HEK293 (cell line): ENCODE measurements at regions not wholly inside any gene's neighbourhood (a gene's known extent, or its start where the extent isn't known, plus 50 kb on each side); places are given as distances from the start of the nearest gene placed in this dataset.

Experiments
- CTCF ChIA-PET: fragments of 350-600 bp; formaldehyde crosslinking; extraction: SDS; loops from one replicate; lab custom pipeline; 2021; ENCODE audit warnings: antibody characterized with exemption; lab: Yijun Ruan, JAX
- POLR2A ChIA-PET: fragments of 300-600 bp; formaldehyde crosslinking; extraction: SDS; loops from one replicate; lab custom pipeline; 2020; ENCODE audit warnings: antibody characterized with exemption, inconsistent platforms; lab: Yijun Ruan, JAX
- H3K27ac ChIP-seq: fragments of 200-500 bp; sonication (Bioruptor generic); 2 replicates; pipeline ENCODE4 v1.5.1; 2014; ENCODE audit warnings: low read depth, low read length, control low read depth, inconsistent platforms; ENCODE audit errors: extremely low read depth
- H3K36me3 ChIP-seq, 2 experiments: fragments of 200-500 bp in 1 of 2; sonication (Bioruptor generic) in 1 of 2; 1 replicate in 1 of 2; 2 replicates in 1 of 2; pipeline ENCODE4 v1.5.1; 2014 to 2017; ENCODE audit warnings: inconsistent platforms in 2 of 2, low read length in 2 of 2; ENCODE audit not compliant: control insufficient read depth in 2 of 2, insufficient read depth in 1 of 2
- H3K4me1 ChIP-seq: fragments of 200-500 bp; sonication (Bioruptor generic); 2 replicates; pipeline ENCODE4 v1.5.1; 2014; ENCODE audit warnings: mild to moderate bottlenecking, low read length, inconsistent platforms; ENCODE audit not compliant: control insufficient read depth, insufficient read depth
- H3K4me3 ChIP-seq: 2 replicates; pipeline ENCODE4 v1.5.1; 2011; ENCODE audit warnings: low read depth, mild to moderate bottlenecking, control low read depth, low read length, moderate library complexity
- H3K9me3 ChIP-seq: fragments of 200-500 bp; sonication (Bioruptor generic); 2 replicates; pipeline ENCODE4 v1.5.1; 2014; ENCODE audit warnings: low read depth, low read length, inconsistent platforms; ENCODE audit not compliant: control insufficient read depth, insufficient read depth
- MYNN ChIP-seq: fragments of 450-650 bp; formaldehyde crosslinking; IDR thresholded peaks from 2 replicates; pipeline ENCODE4 v1.5.1; 2016; ENCODE audit warnings: missing biosample characterization, missing genetic modification characterization, borderline replicate concordance
- SALL2 ChIP-seq: fragments of 450-650 bp; formaldehyde crosslinking; IDR thresholded peaks from 2 replicates; pipeline ENCODE4 v1.5.0; 2017; ENCODE audit warnings: missing biosample characterization, mild to moderate bottlenecking, missing genetic modification characterization, borderline replicate concordance
- SCRT1 ChIP-seq: fragments of 450-650 bp; formaldehyde crosslinking; IDR thresholded peaks from 2 replicates; pipeline ENCODE4 v1.5.1; 2016; ENCODE audit warnings: missing biosample characterization, missing genetic modification characterization, borderline replicate concordance
- TRIM28 ChIP-seq: IDR thresholded peaks from 2 replicates; pipeline ENCODE4 v1.6.1; 2011; ENCODE audit warnings: low read length, control low read depth, borderline replicate concordance
- ZBTB1 ChIP-seq: fragments of 450-650 bp; formaldehyde crosslinking; IDR thresholded peaks from 2 replicates; pipeline ENCODE4 v1.5.1; 2016; ENCODE audit warnings: missing biosample characterization, missing genetic modification characterization
- ZBTB8A ChIP-seq: fragments of 450-650 bp; formaldehyde crosslinking; IDR thresholded peaks from 2 replicates; pipeline ENCODE4 v1.5.1; 2016; ENCODE audit warnings: missing biosample characterization, missing genetic modification characterization
- ZFP69B ChIP-seq: fragments of 450-650 bp; formaldehyde crosslinking; IDR thresholded peaks from 2 replicates; pipeline ENCODE4 v1.5.1; 2016; ENCODE audit warnings: missing biosample characterization, missing genetic modification characterization
- ZNF132 ChIP-seq: fragments of 450-650 bp; formaldehyde crosslinking; IDR thresholded peaks from 2 replicates; pipeline ENCODE4 v1.5.1; 2017; ENCODE audit warnings: missing biosample characterization, missing genetic modification characterization, borderline replicate concordance
- ZNF341 ChIP-seq: fragments of 450-650 bp; formaldehyde crosslinking; IDR thresholded peaks from 2 replicates; pipeline ENCODE4; 2016; ENCODE audit warnings: low read depth, missing biosample characterization, missing genetic modification characterization
- ZNF37A ChIP-seq: fragments of 450-650 bp; IDR thresholded peaks from 2 replicates; pipeline ENCODE4 v1.5.1; 2018; ENCODE audit warnings: missing biosample characterization, missing genetic modification characterization
- ZNF654 ChIP-seq: fragments of 450-650 bp; formaldehyde crosslinking; IDR thresholded peaks from 2 replicates; pipeline ENCODE4 v1.5.1; 2016; ENCODE audit warnings: low read depth, missing biosample characterization, missing genetic modification characterization
- ZNF768 ChIP-seq: fragments of 450-650 bp; formaldehyde crosslinking; IDR thresholded peaks from 2 replicates; pipeline ENCODE4 v1.5.1; 2018; ENCODE audit warnings: missing biosample characterization, mild to moderate bottlenecking, missing genetic modification characterization
- ZSCAN16 ChIP-seq: fragments of 450-650 bp; formaldehyde crosslinking; IDR thresholded peaks from 2 replicates; pipeline ENCODE4 v1.5.1; 2016; ENCODE audit warnings: missing biosample characterization, missing genetic modification characterization
- TF ChIP-seq, protein P1 (sequence below): fragments of 450-650 bp; IDR thresholded peaks from 2 replicates; pipeline ENCODE4 v1.5.1; 2018; ENCODE audit warnings: missing biosample characterization, missing genetic modification characterization
- TF ChIP-seq, protein P2 (sequence below): fragments of 450-650 bp; formaldehyde crosslinking; IDR thresholded peaks from 2 replicates; pipeline ENCODE4 v1.5.1; 2016; ENCODE audit warnings: missing biosample characterization, missing genetic modification characterization
- TF ChIP-seq, protein P3 (sequence below): fragments of 450-650 bp; formaldehyde crosslinking; IDR thresholded peaks from 2 replicates; pipeline ENCODE4 v1.5.1; 2016; ENCODE audit warnings: missing biosample characterization, missing genetic modification characterization
- TF ChIP-seq, protein P4 (sequence below): fragments of 450-650 bp; formaldehyde crosslinking; IDR thresholded peaks from 2 replicates; pipeline ENCODE4 v1.5.1; 2016; ENCODE audit warnings: missing biosample characterization, missing genetic modification characterization
- TF ChIP-seq, protein P5 (sequence below): fragments of 450-650 bp; formaldehyde crosslinking; IDR thresholded peaks from 2 replicates; pipeline ENCODE4 v1.5.1; 2016; ENCODE audit warnings: missing biosample characterization, missing genetic modification characterization
- TF ChIP-seq, protein P6 (sequence below): fragments of 450-650 bp; formaldehyde crosslinking; IDR thresholded peaks from 2 replicates; pipeline ENCODE4 v1.5.1; 2017; ENCODE audit warnings: missing biosample characterization, missing genetic modification characterization
- TF ChIP-seq, protein P7 (sequence below): fragments of 450-650 bp; formaldehyde crosslinking; IDR thresholded peaks from 2 replicates; pipeline ENCODE4 v1.5.1; 2016; ENCODE audit warnings: missing biosample characterization, missing genetic modification characterization

DNA sequence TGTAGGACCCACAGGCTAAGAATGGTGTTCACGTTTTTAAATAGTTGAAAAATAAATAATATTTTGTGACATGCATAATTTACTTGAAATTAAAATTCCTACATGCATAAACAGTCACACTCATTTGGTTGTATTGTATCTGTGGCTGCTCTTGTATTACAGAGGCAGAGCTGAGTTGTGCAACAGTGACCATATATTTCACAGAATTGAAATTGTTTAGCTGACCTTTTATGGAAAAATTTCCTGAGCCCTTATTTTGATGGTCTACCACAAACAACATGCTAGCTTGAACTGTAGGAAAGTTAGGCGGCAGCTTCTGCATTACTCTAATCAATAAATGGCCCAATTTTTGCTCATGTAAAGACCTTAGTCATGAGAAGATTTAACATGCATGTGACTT is 633.4 kb upstream of the AADAT start:
- H3K27ac ChIP-seq: no peak overlapping the region
- CTCF ChIA-PET: no interaction called here
- H3K4me3 ChIP-seq: no peak overlapping the region
- POLR2A ChIA-PET: no interaction called here
- no peaks in the 10 kb centered on the region for H3K9me3 ChIP-seq
- H3K4me1 ChIP-seq: no peaks in the 10 kb centered on the region
- TF ChIP-seq SCRT1 (tag by site-specific recombination) (no peak), ZNF768 (tag by site-specific recombination) (no peak), TRIM28 (no peak), ZNF132 (tag by site-specific recombination) (no peak), ZNF37A (tag by site-specific recombination) (no peak), ZFP69B (no peak), ZNF654 (tag by site-specific recombination) (no peak), ZSCAN16 (no peak), ZBTB8A (tag by site-specific recombination) (no peak), ZBTB1 (tag by site-specific recombination) (no peak), ZNF341 (no peak), MYNN (tag by site-specific recombination) (no peak), SALL2 (tag by site-specific recombination) (no peak)
- TF ChIP-seq, protein P1, sequence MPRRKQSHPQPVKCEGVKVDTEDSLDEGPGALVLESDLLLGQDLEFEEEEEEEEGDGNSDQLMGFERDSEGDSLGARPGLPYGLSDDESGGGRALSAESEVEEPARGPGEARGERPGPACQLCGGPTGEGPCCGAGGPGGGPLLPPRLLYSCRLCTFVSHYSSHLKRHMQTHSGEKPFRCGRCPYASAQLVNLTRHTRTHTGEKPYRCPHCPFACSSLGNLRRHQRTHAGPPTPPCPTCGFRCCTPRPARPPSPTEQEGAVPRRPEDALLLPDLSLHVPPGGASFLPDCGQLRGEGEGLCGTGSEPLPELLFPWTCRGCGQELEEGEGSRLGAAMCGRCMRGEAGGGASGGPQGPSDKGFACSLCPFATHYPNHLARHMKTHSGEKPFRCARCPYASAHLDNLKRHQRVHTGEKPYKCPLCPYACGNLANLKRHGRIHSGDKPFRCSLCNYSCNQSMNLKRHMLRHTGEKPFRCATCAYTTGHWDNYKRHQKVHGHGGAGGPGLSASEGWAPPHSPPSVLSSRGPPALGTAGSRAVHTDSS (tag by site-specific recombination): no peak
- TF ChIP-seq, protein P2, sequence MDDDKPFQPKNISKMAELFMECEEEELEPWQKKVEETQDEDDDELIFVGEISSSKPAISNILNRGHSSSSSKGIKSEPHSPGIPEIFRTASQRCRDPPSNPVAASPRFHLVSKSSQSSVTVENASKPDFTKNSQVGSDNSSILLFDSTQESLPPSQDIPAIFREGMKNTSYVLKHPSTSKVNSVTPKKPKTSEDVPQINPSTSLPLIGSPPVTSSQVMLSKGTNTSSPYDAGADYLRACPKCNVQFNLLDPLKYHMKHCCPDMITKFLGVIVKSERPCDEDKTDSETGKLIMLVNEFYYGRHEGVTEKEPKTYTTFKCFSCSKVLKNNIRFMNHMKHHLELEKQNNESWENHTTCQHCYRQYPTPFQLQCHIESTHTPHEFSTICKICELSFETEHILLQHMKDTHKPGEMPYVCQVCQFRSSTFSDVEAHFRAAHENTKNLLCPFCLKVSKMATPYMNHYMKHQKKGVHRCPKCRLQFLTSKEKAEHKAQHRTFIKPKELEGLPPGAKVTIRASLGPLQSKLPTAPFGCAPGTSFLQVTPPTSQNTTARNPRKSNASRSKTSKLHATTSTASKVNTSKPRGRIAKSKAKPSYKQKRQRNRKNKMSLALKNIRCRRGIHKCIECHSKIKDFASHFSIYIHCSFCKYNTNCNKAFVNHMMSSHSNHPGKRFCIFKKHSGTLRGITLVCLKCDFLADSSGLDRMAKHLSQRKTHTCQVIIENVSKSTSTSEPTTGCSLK: no peak
- TF ChIP-seq, protein P3, sequence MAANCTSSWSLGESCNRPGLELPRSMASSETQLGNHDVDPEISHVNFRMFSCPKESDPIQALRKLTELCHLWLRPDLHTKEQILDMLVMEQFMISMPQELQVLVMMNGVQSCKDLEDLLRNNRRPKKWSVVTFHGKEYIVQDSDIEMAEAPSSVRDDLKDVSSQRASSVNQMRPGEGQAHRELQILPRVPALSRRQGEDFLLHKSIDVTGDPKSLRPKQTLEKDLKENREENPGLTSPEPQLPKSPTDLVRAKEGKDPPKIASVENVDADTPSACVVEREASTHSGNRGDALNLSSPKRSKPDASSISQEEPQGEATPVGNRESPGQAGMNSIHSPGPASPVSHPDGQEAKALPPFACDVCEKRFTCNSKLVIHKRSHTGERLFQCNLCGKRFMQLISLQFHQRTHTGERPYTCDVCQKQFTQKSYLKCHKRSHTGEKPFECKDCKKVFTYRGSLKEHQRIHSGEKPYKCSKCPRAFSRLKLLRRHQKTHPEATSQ (tag by site-specific recombination): no peak
- TF ChIP-seq, protein P4, sequence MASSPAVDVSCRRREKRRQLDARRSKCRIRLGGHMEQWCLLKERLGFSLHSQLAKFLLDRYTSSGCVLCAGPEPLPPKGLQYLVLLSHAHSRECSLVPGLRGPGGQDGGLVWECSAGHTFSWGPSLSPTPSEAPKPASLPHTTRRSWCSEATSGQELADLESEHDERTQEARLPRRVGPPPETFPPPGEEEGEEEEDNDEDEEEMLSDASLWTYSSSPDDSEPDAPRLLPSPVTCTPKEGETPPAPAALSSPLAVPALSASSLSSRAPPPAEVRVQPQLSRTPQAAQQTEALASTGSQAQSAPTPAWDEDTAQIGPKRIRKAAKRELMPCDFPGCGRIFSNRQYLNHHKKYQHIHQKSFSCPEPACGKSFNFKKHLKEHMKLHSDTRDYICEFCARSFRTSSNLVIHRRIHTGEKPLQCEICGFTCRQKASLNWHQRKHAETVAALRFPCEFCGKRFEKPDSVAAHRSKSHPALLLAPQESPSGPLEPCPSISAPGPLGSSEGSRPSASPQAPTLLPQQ (tag by site-specific recombination): no peak
- TF ChIP-seq, protein P5, sequence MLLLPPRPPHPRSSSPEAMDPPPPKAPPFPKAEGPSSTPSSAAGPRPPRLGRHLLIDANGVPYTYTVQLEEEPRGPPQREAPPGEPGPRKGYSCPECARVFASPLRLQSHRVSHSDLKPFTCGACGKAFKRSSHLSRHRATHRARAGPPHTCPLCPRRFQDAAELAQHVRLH (tag by site-specific recombination): no peak
- TF ChIP-seq, protein P6, sequence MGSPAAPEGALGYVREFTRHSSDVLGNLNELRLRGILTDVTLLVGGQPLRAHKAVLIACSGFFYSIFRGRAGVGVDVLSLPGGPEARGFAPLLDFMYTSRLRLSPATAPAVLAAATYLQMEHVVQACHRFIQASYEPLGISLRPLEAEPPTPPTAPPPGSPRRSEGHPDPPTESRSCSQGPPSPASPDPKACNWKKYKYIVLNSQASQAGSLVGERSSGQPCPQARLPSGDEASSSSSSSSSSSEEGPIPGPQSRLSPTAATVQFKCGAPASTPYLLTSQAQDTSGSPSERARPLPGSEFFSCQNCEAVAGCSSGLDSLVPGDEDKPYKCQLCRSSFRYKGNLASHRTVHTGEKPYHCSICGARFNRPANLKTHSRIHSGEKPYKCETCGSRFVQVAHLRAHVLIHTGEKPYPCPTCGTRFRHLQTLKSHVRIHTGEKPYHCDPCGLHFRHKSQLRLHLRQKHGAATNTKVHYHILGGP (tag by site-specific recombination): no peak
- TF ChIP-seq, protein P7, sequence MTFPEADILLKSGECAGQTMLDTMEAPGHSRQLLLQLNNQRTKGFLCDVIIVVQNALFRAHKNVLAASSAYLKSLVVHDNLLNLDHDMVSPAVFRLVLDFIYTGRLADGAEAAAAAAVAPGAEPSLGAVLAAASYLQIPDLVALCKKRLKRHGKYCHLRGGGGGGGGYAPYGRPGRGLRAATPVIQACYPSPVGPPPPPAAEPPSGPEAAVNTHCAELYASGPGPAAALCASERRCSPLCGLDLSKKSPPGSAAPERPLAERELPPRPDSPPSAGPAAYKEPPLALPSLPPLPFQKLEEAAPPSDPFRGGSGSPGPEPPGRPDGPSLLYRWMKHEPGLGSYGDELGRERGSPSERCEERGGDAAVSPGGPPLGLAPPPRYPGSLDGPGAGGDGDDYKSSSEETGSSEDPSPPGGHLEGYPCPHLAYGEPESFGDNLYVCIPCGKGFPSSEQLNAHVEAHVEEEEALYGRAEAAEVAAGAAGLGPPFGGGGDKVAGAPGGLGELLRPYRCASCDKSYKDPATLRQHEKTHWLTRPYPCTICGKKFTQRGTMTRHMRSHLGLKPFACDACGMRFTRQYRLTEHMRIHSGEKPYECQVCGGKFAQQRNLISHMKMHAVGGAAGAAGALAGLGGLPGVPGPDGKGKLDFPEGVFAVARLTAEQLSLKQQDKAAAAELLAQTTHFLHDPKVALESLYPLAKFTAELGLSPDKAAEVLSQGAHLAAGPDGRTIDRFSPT: no peak
- no peaks in the 10 kb centered on the region for H3K36me3 ChIP-seq
